Esophagus squamous epithelium (tissue), 4 donors: ENCODE measurements at regions not wholly inside any gene's neighbourhood (a gene's known extent, or its start where the extent isn't known, plus 50 kb on each side); places are given as distances from the start of the nearest gene placed in this dataset.

Experiments used
- CTCF ChIP-seq, 6 experiments: fragments of 450-650 bp in 4 of 6; fragments of 200-600 bp in 2 of 6; sonication (generic) in 2 of 6; IDR thresholded peaks; one replicate each; pipeline ENCODE4 v1.5.1; 2016 to 2019; ENCODE audit warnings: antibody characterized with exemption in 6 of 6, mild to moderate bottlenecking in 4 of 6, moderate library complexity in 4 of 6
- POLR2A ChIP-seq, 4 donors: fragments of 450-650 bp; IDR thresholded peaks; one replicate each; pipeline ENCODE4 v1.6.1; 2017; ENCODE audit warnings: antibody characterized with exemption in 4 of 4, mild to moderate bottlenecking in 4 of 4, moderate library complexity in 3 of 4

GRCh38 chr12:92549516-92549915 is 153.3 kb upstream of the PLEKHG7 start:
- TF ChIP-seq POLR2A (IDR thresholded peaks at IDR 0.05) (no peak), CTCF (IDR thresholded peaks at IDR 0.05) (no peak)
